ENCODE measurements at regions not wholly inside any gene's neighbourhood (a gene's known extent, or its start where the extent isn't known, plus 50 kb on each side); places are given as distances from the start of the nearest gene placed in this dataset.
"Not testable (repeated sequence)": the region's sequence is repeated elsewhere in the genome, so short reads cannot be mapped to it uniquely, and the experiment has no call there.

- FAIRE-seq = no peak
- peak; percentile 85 to 91 for DNase-seq (ENCODE audit: low spot score in 2 of 2)
These were observed 79.7 kb upstream of the CHD2 start for GRCh38 chr15:92820236-92821021.

DNA sequence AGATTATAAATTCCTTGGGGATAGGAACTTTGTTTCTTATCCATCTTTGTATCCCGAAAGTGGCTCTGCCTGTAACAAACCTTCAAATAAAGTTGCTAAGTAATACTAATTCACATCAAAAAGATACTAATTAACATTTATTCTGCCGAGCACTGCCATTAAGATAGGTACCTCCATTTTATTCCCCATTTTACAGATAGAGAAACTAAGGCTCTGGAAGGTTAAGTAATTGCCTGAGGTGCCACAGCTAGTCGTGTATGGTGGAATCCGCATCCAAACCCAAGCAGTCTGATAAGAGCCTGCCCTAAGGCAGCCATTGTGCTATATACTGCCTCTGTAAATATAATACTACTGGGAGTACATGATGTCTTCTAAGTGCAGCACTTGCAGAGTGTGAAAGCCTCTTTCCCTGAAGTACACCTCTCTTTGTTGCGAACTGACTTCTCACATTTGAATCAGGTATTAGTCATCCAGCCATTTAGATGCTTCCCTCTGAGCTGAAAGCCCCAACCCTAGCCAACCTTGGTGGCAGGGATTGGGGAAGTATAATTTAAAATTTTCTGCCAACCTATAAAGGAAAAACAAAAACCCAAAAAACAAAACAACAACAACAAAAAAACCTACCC, 78.5 kb upstream of the CHD2 start:
- DNase-seq (ENCODE audit: low spot score in 2 of 2) (no peak), FAIRE-seq (no peak)

DNA sequence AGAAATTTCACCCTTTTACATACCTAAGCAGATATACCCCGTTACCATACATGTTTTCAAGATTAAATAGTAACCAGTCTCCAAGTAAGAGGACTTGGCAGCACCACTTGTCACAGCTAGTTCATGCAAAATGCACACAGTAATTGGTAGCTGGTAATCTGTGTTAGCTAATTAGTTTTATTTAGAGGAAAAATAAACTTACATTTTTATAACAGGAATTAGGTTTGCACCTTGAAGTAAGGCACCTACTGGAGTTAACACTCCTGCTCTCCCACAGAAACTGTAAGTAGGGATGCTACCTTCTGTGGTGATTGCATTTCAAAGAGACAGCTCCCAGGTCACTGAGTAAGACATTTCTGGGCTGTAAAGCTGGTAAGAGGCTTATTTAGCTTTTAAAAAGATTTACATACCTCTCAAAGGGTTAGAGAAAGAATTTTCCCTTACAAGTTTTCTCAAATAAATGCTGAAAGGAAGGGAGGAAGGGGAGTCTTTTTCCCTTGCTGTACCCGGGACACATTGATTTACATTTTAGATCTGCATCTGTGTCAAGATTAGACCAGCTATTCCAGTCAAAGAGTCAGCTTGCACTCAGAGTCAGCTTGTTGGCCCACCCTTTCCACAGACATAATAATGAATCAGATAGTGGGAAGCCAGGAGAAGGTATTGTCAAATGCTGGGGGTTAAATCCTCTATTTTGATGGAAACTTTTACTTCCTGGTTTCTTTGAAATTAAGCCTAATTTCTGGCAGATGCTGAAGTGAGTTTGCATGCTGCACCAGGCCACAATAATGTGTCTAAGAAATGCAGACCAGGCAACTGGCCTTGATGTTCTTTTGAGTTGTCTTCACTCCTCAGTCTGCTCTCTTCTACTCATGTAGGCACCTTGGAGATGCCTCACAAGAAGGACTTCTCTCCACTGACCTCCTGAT, 77.6 kb upstream of the CHD2 start:
- no peak for FAIRE-seq
- no peak for DNase-seq (ENCODE audit: low spot score in 2 of 2)

DNA sequence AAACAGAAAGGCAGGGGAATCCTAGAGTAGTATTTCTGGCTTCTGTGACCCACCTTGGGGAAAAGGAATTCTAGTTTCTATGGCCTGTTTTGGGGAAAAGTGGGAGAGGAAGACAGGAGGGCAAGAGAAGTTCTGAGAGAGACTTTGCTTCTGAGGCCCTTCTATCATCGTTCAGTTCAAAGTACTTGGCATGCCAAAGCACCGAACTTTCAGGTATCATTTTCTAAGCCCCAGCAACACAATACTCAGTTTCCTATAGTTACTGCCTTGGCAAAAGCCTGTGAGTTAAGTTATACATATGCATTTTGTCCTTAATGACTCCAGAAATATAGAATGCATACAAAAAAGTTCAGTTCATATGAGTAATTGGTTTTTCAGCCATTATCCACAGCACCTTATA, 74.1 kb upstream of the CHD2 start:
- no peak for DNase-seq (ENCODE audit: low spot score in 2 of 2)
- no peak for FAIRE-seq

GRCh38 chr15:92827991-92828390, 72.1 kb upstream of the CHD2 start:
- FAIRE-seq; DNase-seq (ENCODE audit: low spot score in 2 of 2): not testable (repeated sequence)

DNA sequence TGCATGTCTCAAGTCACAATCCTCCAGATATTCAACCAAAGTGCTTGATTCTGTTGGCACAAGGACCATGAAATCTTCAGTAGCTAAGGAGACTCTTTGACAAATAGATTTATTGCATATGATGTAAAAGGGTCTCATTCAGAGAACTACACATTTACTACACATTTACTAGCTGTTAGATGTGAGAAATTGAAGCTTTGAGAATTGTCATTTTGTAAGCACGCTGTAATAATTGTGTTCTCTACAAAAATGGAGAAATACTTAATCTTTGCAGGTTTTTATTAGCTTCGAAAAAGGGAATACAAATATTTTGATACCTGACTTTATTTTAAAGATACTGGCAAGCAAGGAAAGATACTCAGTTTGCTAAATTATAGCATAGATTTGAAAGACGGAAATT, 70.2 kb upstream of the CHD2 start:
- DNase-seq (ENCODE audit: low spot score in 2 of 2) (no peak), FAIRE-seq (no peak)

- FAIRE-seq (no peak), DNase-seq (ENCODE audit: low spot score in 2 of 2) (no peak)
These were observed 68.8 kb upstream of the CHD2 start for GRCh38 chr15:92831336-92831654.

DNA sequence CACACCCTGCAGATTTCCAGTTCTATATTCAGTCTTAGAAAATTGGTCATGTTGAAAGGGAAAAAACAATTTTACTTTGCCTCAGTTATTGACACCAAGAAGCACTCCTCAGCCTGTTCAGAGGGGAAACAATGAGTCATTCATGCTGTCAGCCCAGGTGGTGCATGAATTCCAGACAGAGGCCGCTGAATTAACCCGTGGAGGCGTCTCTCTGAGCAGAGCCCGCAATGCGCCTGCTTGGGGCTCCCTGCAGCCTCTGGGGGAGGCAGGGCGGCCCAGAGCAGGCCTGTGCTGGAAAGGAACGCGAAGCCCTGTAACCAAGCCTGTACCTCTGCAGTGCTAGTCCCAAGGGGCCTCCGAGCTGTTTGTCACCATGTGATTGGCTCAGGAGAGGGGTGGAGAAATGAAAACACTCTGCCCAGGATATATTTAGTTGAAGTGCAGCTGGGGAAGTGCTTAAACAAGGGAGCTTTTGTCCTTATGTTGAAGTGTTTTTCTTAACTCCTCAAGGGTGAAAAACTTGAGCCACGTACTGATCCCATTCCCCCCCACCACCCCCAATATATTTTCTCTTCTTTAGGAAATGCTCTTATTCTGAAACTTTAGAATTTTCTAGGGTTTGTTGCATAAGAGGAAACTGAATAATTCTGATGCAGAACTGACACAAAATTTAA, 68.3 kb upstream of the CHD2 start:
- no peak for FAIRE-seq
- DNase-seq (ENCODE audit: low spot score in 2 of 2) = peak in 1 of 2 donors; percentile 67

DNA sequence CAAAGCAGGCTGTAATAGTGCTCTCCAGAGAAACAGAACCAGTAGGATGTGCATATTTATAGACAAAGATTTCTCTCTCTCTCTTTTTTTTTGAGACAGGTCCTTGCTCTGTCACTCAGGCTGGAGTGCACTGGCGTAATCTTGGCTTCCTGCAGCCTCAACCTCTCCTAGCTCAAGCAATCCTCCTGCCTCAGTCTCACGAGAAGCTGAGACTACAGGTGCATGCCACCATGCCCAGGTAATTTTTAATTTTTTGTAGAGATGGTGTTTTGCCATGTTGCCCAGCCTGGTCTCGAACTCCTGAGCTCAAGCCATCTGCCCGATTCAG, 67.1 kb upstream of the CHD2 start:
- DNase-seq (ENCODE audit: low spot score in 2 of 2) (no peak), FAIRE-seq (no peak)

GRCh38 chr15:92833493-92834271, 66.4 kb upstream of the CHD2 start:
- DNase-seq (ENCODE audit: low spot score in 2 of 2) (no peak), FAIRE-seq (no peak)

- FAIRE-seq (no peak), DNase-seq (ENCODE audit: low spot score in 2 of 2) (no peak)
These were observed 60.4 kb upstream of the CHD2 start for GRCh38 chr15:92839696-92840095.

GRCh38 chr15:92840149-92840548, 60.0 kb upstream of the CHD2 start:
- no peak for FAIRE-seq
- no peak for DNase-seq (ENCODE audit: low spot score in 2 of 2)

GRCh38 chr15:92843326-92843725, 56.8 kb upstream of the CHD2 start:
- DNase-seq (ENCODE audit: low spot score in 2 of 2) = no peak
- FAIRE-seq = no peak

DNA sequence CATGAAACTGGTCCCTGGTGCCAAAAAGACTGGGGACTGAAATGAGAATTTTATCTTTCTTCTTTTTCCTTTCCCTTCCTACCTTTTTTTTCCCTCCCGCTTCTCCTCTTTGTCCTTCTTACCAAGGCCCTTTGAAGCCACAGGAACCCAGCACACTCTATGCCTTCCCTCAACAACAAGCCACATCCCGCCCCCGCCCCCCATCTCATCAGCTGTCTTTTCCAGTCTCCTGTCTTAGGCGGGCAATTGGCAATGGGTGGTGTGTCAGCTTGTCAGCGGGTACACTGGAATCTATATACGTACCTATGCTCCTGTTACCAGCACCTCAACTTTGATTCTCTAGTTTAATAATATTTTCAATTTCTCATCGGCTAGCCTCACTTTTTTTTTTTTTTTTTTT, 56.3 kb upstream of the CHD2 start:
- no peak for FAIRE-seq
- no peak for DNase-seq (ENCODE audit: low spot score in 2 of 2)

DNA sequence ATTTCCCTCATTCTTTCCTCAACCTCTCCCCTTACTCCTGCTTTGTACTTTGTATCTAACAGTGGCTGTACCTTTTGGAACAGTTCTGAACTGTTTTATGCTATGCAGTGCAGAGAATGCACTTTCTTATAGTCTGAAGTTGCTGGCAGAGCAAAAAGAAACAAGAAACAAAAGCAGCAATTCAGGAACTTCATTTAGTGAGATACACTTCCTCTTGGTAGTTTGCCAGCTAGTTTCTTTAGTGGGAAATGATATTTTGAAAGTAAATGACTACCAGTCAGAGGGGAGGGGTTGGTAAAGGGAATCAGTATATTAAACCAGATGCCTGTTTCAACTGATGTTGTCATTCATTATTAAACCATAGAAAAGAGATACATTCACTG, 55.0 kb upstream of the CHD2 start:
- FAIRE-seq (no peak), DNase-seq (ENCODE audit: low spot score in 2 of 2) (peak in 1 of 2 donors; percentile 33)

GRCh38 chr15:92846741-92847140, 53.4 kb upstream of the CHD2 start:
- FAIRE-seq (no peak), DNase-seq (ENCODE audit: low spot score in 2 of 2) (no peak)

DNA sequence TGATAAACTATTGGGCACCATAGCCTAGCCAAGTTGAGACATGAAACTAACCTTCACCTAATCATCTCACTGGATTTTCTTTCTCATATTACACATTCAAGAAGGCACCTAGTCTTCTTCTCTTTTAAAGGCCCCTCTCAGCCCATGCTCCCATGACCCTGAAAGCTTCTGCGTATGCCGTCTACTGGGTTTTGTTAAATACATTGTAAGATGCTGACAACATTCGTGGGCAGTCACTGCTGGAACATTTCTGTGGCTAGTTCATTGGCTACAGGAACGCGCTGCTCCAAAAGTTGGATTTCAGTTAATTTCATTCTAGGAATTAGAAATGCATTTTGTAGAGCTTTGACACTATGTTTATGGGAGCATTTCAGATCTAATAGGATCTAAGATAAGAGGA, 52.3 kb upstream of the CHD2 start:
- DNase-seq (ENCODE audit: low spot score in 2 of 2) = no peak
- no peak for FAIRE-seq

DNA sequence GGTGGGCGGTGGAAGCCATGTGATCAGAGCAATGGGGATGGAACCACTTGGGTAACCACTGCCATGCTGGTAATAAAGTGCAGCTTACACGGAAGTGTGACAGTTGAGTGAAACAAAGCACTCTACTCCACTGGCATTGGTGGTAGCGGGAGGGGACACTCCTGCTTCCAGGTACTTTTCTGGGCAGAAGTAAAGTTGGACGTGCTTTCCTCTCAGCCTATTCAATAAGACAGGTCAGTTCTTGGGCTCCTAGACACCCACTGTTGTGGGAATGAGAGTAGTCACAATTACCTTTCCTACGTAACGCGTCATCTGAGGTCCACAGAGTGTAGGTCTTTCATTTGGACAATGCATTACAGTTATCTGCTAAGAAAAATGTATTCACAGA, 51.7 kb upstream of the CHD2 start:
- no peak for FAIRE-seq
- no peak for DNase-seq (ENCODE audit: low spot score in 2 of 2)

GRCh38 chr15:92848852-92849598, 51.1 kb upstream of the CHD2 start:
- FAIRE-seq (no peak), DNase-seq (ENCODE audit: low spot score in 2 of 2) (no peak)

GRCh38 chr15:92850218-92850617, 49.9 kb upstream of the CHD2 start:
- not testable (repeated sequence) for FAIRE-seq; DNase-seq (ENCODE audit: low spot score in 2 of 2)

All from frontal cortex (tissue), 3 donors.